Choroid plexus epithelial cell (primary cell): ENCODE measurements at regions not wholly inside any gene's neighbourhood (a gene's known extent, or its start where the extent isn't known, plus 50 kb on each side); places are given as distances from the start of the nearest gene placed in this dataset.
A peak's percentile ranks its signal among the peaks of the same experiment; 100 is the strongest.

Experiments
- DNase-seq: peaks from one replicate; pipeline ENCODE4 v3.0.0-alpha.2; 2010; ENCODE audit warnings: low read depth
- H3K4me3 ChIP-seq: 2 replicates; pipeline ENCODE4 v1.5.1; 2011; ENCODE audit warnings: low read depth, mild to moderate bottlenecking, control low read depth, low read length, moderate library complexity
- CTCF ChIP-seq: conservative IDR thresholded peaks from 2 replicates; pipeline ENCODE4 v1.5.1; 2011; ENCODE audit warnings: low read depth, mild to moderate bottlenecking, control low read depth, inconsistent platforms, low read length, moderate library complexity

DNA sequence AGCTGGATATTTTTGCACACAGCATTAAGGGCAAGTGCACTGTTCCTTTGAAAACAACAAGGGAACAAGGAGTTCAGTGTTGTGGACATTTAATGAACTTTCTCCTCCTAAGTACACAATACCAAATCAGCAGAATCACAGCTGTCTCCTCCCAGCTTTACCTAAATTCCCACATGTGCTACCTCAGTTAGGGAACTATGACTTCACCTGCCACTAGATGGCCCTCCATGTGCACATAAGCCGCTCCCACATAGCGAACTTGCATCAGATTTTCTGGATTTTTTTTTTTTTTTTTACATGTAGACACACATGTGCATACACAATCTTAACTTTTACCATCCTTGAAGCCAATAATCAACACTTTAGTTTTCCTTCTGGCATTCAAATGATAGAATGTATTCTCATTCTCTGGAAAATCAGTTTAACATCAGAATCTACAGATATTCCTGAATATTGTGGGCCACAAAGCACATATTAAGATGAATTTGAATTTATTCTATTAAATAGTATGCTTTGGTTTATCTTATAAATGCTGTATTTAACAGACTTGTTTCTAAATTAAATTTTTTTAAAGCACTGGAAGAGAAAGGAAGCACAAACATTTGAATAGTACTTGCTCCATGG, 123.6 kb downstream of the PALM2AKAP2 start:
- H3K4me3 ChIP-seq, result no peak overlapping the region
- TF ChIP-seq CTCF, result peak; percentile 90

GRCh38 chr9:109904666-109905065, 124.7 kb downstream of the PALM2AKAP2 start:
- no peak for TF ChIP-seq CTCF
- H3K4me3 ChIP-seq, result no peak overlapping the region
- no peak for DNase-seq

More for the DNA sequence above, 123.6 kb downstream of the PALM2AKAP2 start:
- peak; percentile 91 for DNase-seq

DNA sequence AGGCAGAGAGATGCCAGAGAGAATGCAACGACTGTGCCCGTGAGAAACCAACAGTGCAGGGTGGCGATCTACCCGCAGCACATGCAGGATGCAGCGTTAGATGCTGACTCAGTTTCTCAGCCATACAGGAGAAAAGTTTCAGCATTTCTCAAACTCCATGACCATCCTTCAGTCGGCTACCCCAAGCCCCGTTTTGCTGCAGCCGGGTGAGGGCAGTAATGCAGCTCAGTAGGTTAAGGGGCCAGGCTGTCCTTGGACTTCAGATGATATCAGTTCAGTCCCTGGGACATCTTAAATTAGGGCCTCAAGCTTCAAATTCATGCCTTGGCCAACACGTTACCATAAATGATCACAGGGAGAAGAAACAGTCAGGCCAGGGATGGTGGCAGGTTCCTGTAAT, 125.5 kb downstream of the PALM2AKAP2 start:
- no peak overlapping the region for H3K4me3 ChIP-seq
- DNase-seq, result no peak
- no peak for TF ChIP-seq CTCF

DNA sequence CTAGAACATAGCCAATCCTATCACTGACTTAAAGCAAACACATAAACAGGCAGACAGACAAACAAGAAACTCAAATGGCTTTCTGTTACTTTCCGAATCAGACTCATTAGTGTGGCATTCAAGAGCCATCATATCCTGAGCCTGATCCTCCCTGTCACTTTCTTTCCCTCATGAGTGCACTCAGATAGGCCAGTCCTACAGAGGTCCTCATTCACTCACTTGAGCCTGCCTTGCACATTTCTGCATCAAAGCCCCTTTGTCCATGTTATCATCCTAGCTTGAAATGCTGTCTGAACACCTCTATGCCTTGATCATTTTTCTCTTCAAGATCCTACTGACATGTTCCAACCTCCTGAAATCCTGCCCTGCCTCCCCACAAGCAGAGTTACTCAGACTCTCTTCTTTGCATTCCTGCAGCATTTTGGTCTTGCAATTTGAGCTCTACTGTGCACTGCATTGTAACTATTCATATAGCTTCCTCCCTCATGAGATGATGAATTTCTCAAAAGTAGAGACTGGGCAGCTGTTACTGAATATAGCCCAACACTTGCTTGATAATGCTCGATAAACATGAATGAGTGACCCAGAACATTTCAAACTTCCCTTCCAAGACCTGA, 126.9 kb downstream of the PALM2AKAP2 start:
- DNase-seq, result peak; percentile 59
- peak; percentile 49 for TF ChIP-seq CTCF
- no peak overlapping the region for H3K4me3 ChIP-seq

- no peak for DNase-seq
- TF ChIP-seq CTCF, result no peak
- H3K4me3 ChIP-seq, result no peak overlapping the region
Measured at GRCh38 chr9:109907400-109907799, 127.4 kb downstream of the PALM2AKAP2 start.

DNA sequence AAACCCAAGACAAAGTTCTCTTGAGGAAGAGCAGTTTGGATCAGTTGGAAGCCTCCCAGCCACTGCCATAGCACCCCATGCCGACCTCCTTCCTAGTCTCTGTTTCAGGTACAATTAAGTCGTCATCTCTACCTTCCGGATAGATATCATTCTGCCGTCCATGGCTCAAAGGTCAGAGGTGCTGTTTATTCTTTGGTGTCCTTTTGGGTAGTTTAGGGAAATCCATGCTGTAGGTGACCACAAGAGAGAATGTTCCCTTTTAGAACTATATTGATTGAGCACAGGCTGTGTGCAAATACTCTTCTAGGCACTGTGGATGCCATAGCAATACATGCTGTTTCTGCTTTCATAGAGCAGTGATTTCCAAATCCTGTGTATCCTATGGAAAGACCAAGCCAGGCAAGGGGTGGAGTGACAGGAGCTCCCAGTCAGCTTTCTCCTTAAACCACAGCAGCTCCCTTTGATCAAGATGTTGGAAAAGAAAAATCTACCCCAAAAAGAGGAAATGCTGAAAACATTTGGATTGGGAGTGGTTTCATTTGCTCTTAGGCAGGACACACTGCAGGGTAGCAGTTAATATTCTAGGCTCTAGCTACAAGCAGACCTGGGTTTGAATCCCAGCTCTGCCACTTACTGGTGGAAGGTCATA, 127.9 kb downstream of the PALM2AKAP2 start:
- no peak overlapping the region for H3K4me3 ChIP-seq
- no peak for TF ChIP-seq CTCF
- DNase-seq, result no peak
